ENCODE measurements at regions not wholly inside any gene's neighbourhood (a gene's known extent, or its start where the extent isn't known, plus 50 kb on each side); places are given as distances from the start of the nearest gene placed in this dataset.

- Histone ChIP-seq H3K4me1 (ENCODE audit: control insufficient read depth in 2 of 2, insufficient read depth in 2 of 2, low read length in 2 of 2) (no peaks in the 10 kb centered on the region), H4K20me1 (ENCODE audit: control insufficient read depth, insufficient read depth, low read length, poor library complexity, severe bottlenecking) (no peaks in the 10 kb centered on the region), H2AFZ (ENCODE audit: insufficient read depth, low read depth, low read length, poor library complexity, severe bottlenecking) (no peak overlapping the region), H3K4me2 (replicated peaks; ENCODE audit: low read depth, low read length, poor library complexity, severe bottlenecking) (no peak overlapping the region), H3K4me3 (ENCODE audit: control extremely low read depth in 1 of 5, extremely low read depth in 1 of 5, insufficient read depth in 1 of 5, low read depth in 2 of 5, low read length in 4 of 5) (no peak overlapping the region), H3K9ac (ENCODE audit: low read length) (no peak overlapping the region), H3K27me3 (replicated peaks in 1 of 4; ENCODE audit: control extremely low read depth in 1 of 4, control insufficient read depth in 3 of 4, insufficient read depth in 4 of 4, low read length in 3 of 4) (no peaks in the 10 kb centered on the region), H3K27ac (ENCODE audit: low read length in 2 of 2) (no peak overlapping the region), H3K79me2 (ENCODE audit: control insufficient read depth, insufficient read depth, low read length) (no peaks in the 10 kb centered on the region), H3K9me3 (ENCODE audit: control extremely low read depth in 1 of 3, control insufficient read depth in 2 of 3, insufficient read depth in 1 of 3, low read length in 2 of 3) (peaks cover 0 to 1% (median 0%) of the 10 kb centered on the region in 3 donors), H3K36me3 (replicated peaks in 1 of 2; ENCODE audit: control extremely low read depth in 1 of 2, control insufficient read depth in 1 of 2, extremely low read depth in 1 of 2, insufficient read depth in 2 of 2, low read length in 1 of 2) (no peaks in the 10 kb centered on the region)
- no peak overlapping the region for H3K27ac Mint-ChIP-seq
- H3K4me3 Mint-ChIP-seq, result no peak overlapping the region
- no CpG with 5 or more reads among the region's 4 CpGs for WGBS (ENCODE audit: insufficient coverage)
- CTCF ChIA-PET, result no interaction called here
- ATAC-seq (ENCODE audit: low read depth) (no peak), DNase-seq (no peak)
- peaks cover 5% of the 10 kb centered on the region for H3K27me3 Mint-ChIP-seq
- POLR2A ChIA-PET, result no interaction called here
- H3K9me3 Mint-ChIP-seq (ENCODE audit: insufficient read depth), result no peaks in the 10 kb centered on the region
- no peaks in the 10 kb centered on the region for H3K4me1 Mint-ChIP-seq
- intact Hi-C loops (cut with micrococcal nuclease), result no loop called here
- TF ChIP-seq CTCF (IDR thresholded peaks at IDR 0.05) (no peak), EZH2 (IDR thresholded peaks at IDR 0.05; ENCODE audit: borderline replicate concordance, insufficient read depth, low read depth, low read length, poor library complexity, severe bottlenecking) (no peak)
These were observed 275.2 kb upstream of the KCNMB2 start for GRCh38 chr3:178260887-178261565.

GRCh38 chr3:178263236-178263916 lies 272.9 kb upstream of the KCNMB2 start:
- Mint-ChIP-seq H3K27ac (no peak overlapping the region), H3K9me3 (ENCODE audit: insufficient read depth) (no peaks in the 10 kb centered on the region), H3K27me3 (peaks cover 5% of the 10 kb centered on the region), H3K4me3 (no peak overlapping the region), H3K4me1 (no peaks in the 10 kb centered on the region)
- ATAC-seq (ENCODE audit: low read depth) (no peak), DNase-seq (no peak)
- Histone ChIP-seq H2AFZ (ENCODE audit: insufficient read depth, low read depth, low read length, poor library complexity, severe bottlenecking) (no peak overlapping the region), H3K4me1 (ENCODE audit: control insufficient read depth in 2 of 2, insufficient read depth in 2 of 2, low read length in 2 of 2) (no peaks in the 10 kb centered on the region), H3K27ac (ENCODE audit: low read length in 2 of 2) (no peak overlapping the region), H3K36me3 (replicated peaks in 1 of 2; ENCODE audit: control extremely low read depth in 1 of 2, control insufficient read depth in 1 of 2, extremely low read depth in 1 of 2, insufficient read depth in 2 of 2, low read length in 1 of 2) (no peaks in the 10 kb centered on the region), H3K27me3 (replicated peaks in 1 of 4; ENCODE audit: control extremely low read depth in 1 of 4, control insufficient read depth in 3 of 4, insufficient read depth in 4 of 4, low read length in 3 of 4) (no peaks in the 10 kb centered on the region), H3K9me3 (ENCODE audit: control extremely low read depth in 1 of 3, control insufficient read depth in 2 of 3, insufficient read depth in 1 of 3, low read length in 2 of 3) (no peaks in the 10 kb centered on the region), H3K4me2 (replicated peaks; ENCODE audit: low read depth, low read length, poor library complexity, severe bottlenecking) (no peak overlapping the region), H3K9ac (ENCODE audit: low read length) (no peak overlapping the region), H3K79me2 (ENCODE audit: control insufficient read depth, insufficient read depth, low read length) (no peaks in the 10 kb centered on the region), H3K4me3 (ENCODE audit: control extremely low read depth in 1 of 5, extremely low read depth in 1 of 5, insufficient read depth in 1 of 5, low read depth in 2 of 5, low read length in 4 of 5) (no peak overlapping the region), H4K20me1 (ENCODE audit: control insufficient read depth, insufficient read depth, low read length, poor library complexity, severe bottlenecking) (no peaks in the 10 kb centered on the region)
- WGBS (ENCODE audit: insufficient coverage), result no CpG with 5 or more reads among the region's 2 CpGs
- intact Hi-C loops (cut with micrococcal nuclease), result no loop called here
- ChIA-PET POLR2A (no interaction called here), CTCF (no interaction called here)
- TF ChIP-seq EZH2 (IDR thresholded peaks at IDR 0.05; ENCODE audit: borderline replicate concordance, insufficient read depth, low read depth, low read length, poor library complexity, severe bottlenecking) (no peak), CTCF (IDR thresholded peaks at IDR 0.05) (no peak)
